H9 (cell line): ENCODE measurements at regions not wholly inside any gene's neighbourhood (a gene's known extent, or its start where the extent isn't known, plus 50 kb on each side); places are given as distances from the start of the nearest gene placed in this dataset.

Source experiments
- DNase-seq: peaks from one replicate; pipeline ENCODE4 v3.0.0-alpha.2; 2017
- H2AFZ ChIP-seq: one replicate; pipeline ENCODE4 v1.6.1; 2013; ENCODE audit warnings: mild to moderate bottlenecking, low read length, control low read depth, moderate library complexity
- H2AK5ac ChIP-seq: 2 replicates; pipeline ENCODE4 v1.6.1; 2013; ENCODE audit warnings: low read length, control low read depth, mixed read lengths; ENCODE audit not compliant: insufficient read length
- H2BK120ac ChIP-seq: one replicate; pipeline ENCODE4 v1.6.1; 2013; ENCODE audit warnings: low read depth, mild to moderate bottlenecking, low read length, control low read depth, inconsistent platforms; ENCODE audit not compliant: poor library complexity, severe bottlenecking
- H2BK12ac ChIP-seq: 2 replicates; pipeline ENCODE4 v1.6.1; 2013; ENCODE audit warnings: low read length, control low read depth, mixed read lengths, low read depth; ENCODE audit not compliant: insufficient read length
- H2BK15ac ChIP-seq: 2 replicates; pipeline ENCODE4 v1.6.1; 2013; ENCODE audit warnings: low read depth, low read length, control low read depth
- H2BK20ac ChIP-seq: one replicate; pipeline ENCODE4 v1.6.1; 2013; ENCODE audit warnings: low read depth, mild to moderate bottlenecking, low read length, control low read depth, inconsistent platforms; ENCODE audit not compliant: poor library complexity, severe bottlenecking
- H2BK5ac ChIP-seq: 2 replicates; pipeline ENCODE4 v1.6.1; 2013; ENCODE audit warnings: low read length, control low read depth, mixed read lengths; ENCODE audit not compliant: insufficient read length
- H3K14ac ChIP-seq: 2 replicates; pipeline ENCODE4 v1.6.1; 2013; ENCODE audit warnings: low read length, control low read depth; ENCODE audit not compliant: insufficient read depth
- H3K18ac ChIP-seq: 2 replicates; pipeline ENCODE4 v1.6.1; 2013; ENCODE audit warnings: low read depth, mild to moderate bottlenecking, mixed read lengths, low read length, control low read depth; ENCODE audit not compliant: insufficient read length
- H3K23ac ChIP-seq: 2 replicates; pipeline ENCODE4 v1.6.1; 2013; ENCODE audit warnings: low read length, control low read depth, mixed read lengths, low read depth; ENCODE audit not compliant: insufficient read length
- H3K23me2 ChIP-seq: 2 replicates; pipeline ENCODE4 v1.6.1; 2013; ENCODE audit warnings: low read depth, mild to moderate bottlenecking, mixed read lengths, low read length, control low read depth; ENCODE audit not compliant: insufficient read length, poor library complexity, severe bottlenecking
- H3K27ac ChIP-seq: 2 replicates; pipeline ENCODE4 v1.5.1; 2013; ENCODE audit warnings: low read length, control low read depth, mixed read lengths, low read depth; ENCODE audit not compliant: insufficient read length
- H3K27me3 ChIP-seq: 2 replicates; pipeline ENCODE4 v1.6.1; 2013; ENCODE audit warnings: low read length, control low read depth, inconsistent platforms; ENCODE audit not compliant: insufficient read depth
- H3K4ac ChIP-seq: 2 replicates; pipeline ENCODE4 v1.6.1; 2013; ENCODE audit warnings: low read depth, mild to moderate bottlenecking, control low read depth, inconsistent platforms, low read length, moderate library complexity
- H3K4me1 ChIP-seq: 2 replicates; pipeline ENCODE4 v1.6.1; 2013; ENCODE audit warnings: low read length, control low read depth, inconsistent platforms; ENCODE audit not compliant: insufficient read depth
- H3K4me2 ChIP-seq: 2 replicates; pipeline ENCODE4 v1.6.1; 2013; ENCODE audit warnings: low read length, control low read depth, mixed read lengths; ENCODE audit not compliant: insufficient read length, insufficient read depth
- H3K56ac ChIP-seq: 2 replicates; pipeline ENCODE4 v1.6.1; 2013; ENCODE audit warnings: low read depth, mild to moderate bottlenecking, mixed read lengths, low read length, control low read depth; ENCODE audit not compliant: insufficient read length
- H3K79me1 ChIP-seq: 2 replicates; pipeline ENCODE4 v1.6.1; 2013; ENCODE audit warnings: low read depth, mild to moderate bottlenecking, moderate library complexity, low read length, control low read depth, inconsistent platforms; ENCODE audit not compliant: insufficient read depth, poor library complexity, severe bottlenecking
- H3K79me2 ChIP-seq: 2 replicates; pipeline ENCODE4 v1.6.1; 2013; ENCODE audit warnings: low read length, control low read depth, inconsistent platforms; ENCODE audit not compliant: insufficient read depth
- H3K9ac ChIP-seq: 2 replicates; pipeline ENCODE4 v1.6.1; 2013; ENCODE audit warnings: low read length, control low read depth, mixed read lengths; ENCODE audit not compliant: insufficient read length; ENCODE audit errors: extremely low read depth
- H3K9me3 ChIP-seq: one replicate; pipeline ENCODE4 v1.6.1; 2013; ENCODE audit warnings: low read depth, low read length, inconsistent platforms; ENCODE audit not compliant: control insufficient read depth
- H3T11ph ChIP-seq: one replicate; pipeline ENCODE4 v1.6.1; 2013; ENCODE audit warnings: mild to moderate bottlenecking, low read length, control low read depth, inconsistent platforms
- H4K20me1 ChIP-seq: one replicate; pipeline ENCODE4 v1.6.1; 2013; ENCODE audit not compliant: control insufficient read depth, insufficient read length, insufficient read depth
- H4K5ac ChIP-seq: 2 replicates; pipeline ENCODE4 v1.6.1; 2013; ENCODE audit warnings: low read depth, mild to moderate bottlenecking, mixed read lengths, low read length, control low read depth; ENCODE audit not compliant: insufficient read length
- H4K8ac ChIP-seq: replicated peaks from 2 replicates; pipeline ENCODE4 v1.6.1; 2013; ENCODE audit warnings: low read length, control low read depth, mixed read lengths, low read depth; ENCODE audit not compliant: insufficient read length
- H4K91ac ChIP-seq: 2 replicates; pipeline ENCODE4 v1.6.1; 2013; ENCODE audit warnings: low read depth, mild to moderate bottlenecking, moderate library complexity, mixed read lengths, low read length, control low read depth; ENCODE audit not compliant: insufficient read length
- H3K27ac Mint-ChIP-seq, 3 experiments: 2 replicates in 2 of 3; 3 replicates in 1 of 3; pipeline ENCODE4 v1.8.0; 2020 to 2021; ENCODE audit warnings: mixed read lengths in 3 of 3, mild to moderate bottlenecking in 1 of 3, moderate library complexity in 1 of 3
- H3K27me3 Mint-ChIP-seq: 2 replicates; pipeline ENCODE4 v1.8.0; 2021; ENCODE audit warnings: low read depth, mild to moderate bottlenecking, moderate library complexity, mixed read lengths
- H3K36me3 Mint-ChIP-seq, 3 experiments: 2 replicates in 2 of 3; 3 replicates in 1 of 3; pipeline ENCODE4 v1.8.0; 2020 to 2021; ENCODE audit warnings: low read depth in 3 of 3, mixed read lengths in 3 of 3; ENCODE audit not compliant: insufficient read depth in 1 of 3
- H3K4me1 Mint-ChIP-seq, 2 experiments: 2 replicates each; pipeline ENCODE4 v1.8.0; 2020; ENCODE audit warnings: mixed read lengths in 2 of 2
- H3K4me3 Mint-ChIP-seq, 2 experiments: 2 replicates in 1 of 2; 3 replicates in 1 of 2; pipeline ENCODE4 v1.8.0; 2020 to 2021; ENCODE audit warnings: mild to moderate bottlenecking in 2 of 2, mixed read lengths in 2 of 2, moderate library complexity in 1 of 2
- H3K9me3 Mint-ChIP-seq, 2 experiments: 2 replicates in 1 of 2; 3 replicates in 1 of 2; pipeline ENCODE4 v1.8.0; 2020; ENCODE audit warnings: mild to moderate bottlenecking in 2 of 2, mixed read lengths in 2 of 2, moderate library complexity in 1 of 2
- WGBS: extraction: QIAGEN DNeasy Blood & Tissue Kit; methylation state at CpG from one replicate; pipeline ENCODE4 v1.1.7; 2013; ENCODE audit warnings: missing lambda C conversion rate, low lambda C conversion rate, mixed read lengths; ENCODE audit not compliant: insufficient read length; ENCODE audit errors: extremely low coverage; 5-methylcytosine and 5-hydroxymethylcytosine counted together
- TF ChIP-seq, protein P1 (sequence below): fragments of 200-600 bp; sonication (generic); conservative IDR thresholded peaks from 3 replicates; pipeline ENCODE4 v1.8.0; 2021; ENCODE audit warnings: antibody characterized with exemption, mild to moderate bottlenecking

DNA sequence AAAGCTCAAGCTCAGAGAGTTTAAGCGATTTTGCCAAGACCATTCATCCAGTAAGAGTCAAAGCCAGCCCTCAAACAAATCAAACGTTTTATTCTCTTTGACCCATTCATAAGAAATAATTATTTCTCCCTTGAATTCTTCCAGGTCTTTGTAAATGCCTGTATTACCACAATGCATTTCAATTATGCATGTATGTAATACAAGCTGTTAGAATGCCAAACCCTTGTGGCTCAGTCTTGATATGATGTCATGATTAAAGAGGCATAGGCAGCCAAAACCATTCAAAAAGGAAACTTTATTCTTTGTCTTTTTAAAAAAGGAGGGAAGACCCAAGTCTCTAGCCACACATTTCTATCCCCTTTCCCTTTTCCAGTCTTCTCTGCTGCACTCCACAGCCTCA, 56.5 kb upstream of the PGM2 start:
- H3K23me2 ChIP-seq = no peaks in the 10 kb centered on the region
- H4K20me1 ChIP-seq = no peaks in the 10 kb centered on the region
- no peak overlapping the region for H4K91ac ChIP-seq
- H3K4ac ChIP-seq = no peak overlapping the region
- WGBS = no CpG with 5 or more reads among the region's 2 CpGs
- no peak overlapping the region for H4K5ac ChIP-seq
- no peak overlapping the region for H3K18ac ChIP-seq
- no peak overlapping the region for H2BK120ac ChIP-seq
- peaks cover 3% of the 10 kb centered on the region for H3K27me3 Mint-ChIP-seq
- no peak overlapping the region for H2BK20ac ChIP-seq
- no peak overlapping the region for H3K27ac ChIP-seq
- H3K4me3 Mint-ChIP-seq = no peak overlapping the region
- H3K23ac ChIP-seq = no peak overlapping the region
- H3K4me1 ChIP-seq = no peaks in the 10 kb centered on the region; the same call in 1 of the 2 replicates
- H3K9me3 ChIP-seq = no peaks in the 10 kb centered on the region
- H2AK5ac ChIP-seq = no peak overlapping the region
- peaks cover 2 to 12% of the 10 kb centered on the region in 2 experiments; a peak in 2 of 4 replicates for H3K4me1 Mint-ChIP-seq
- no peaks in the 10 kb centered on the region for H3K27me3 ChIP-seq
- DNase-seq = no peak
- H3K9ac ChIP-seq = no peak overlapping the region
- no peak overlapping the region for H2BK12ac ChIP-seq
- H3K14ac ChIP-seq = no peak overlapping the region
- H3T11ph ChIP-seq = no peak overlapping the region
- no peak overlapping the region for H2AFZ ChIP-seq
- H3K36me3 Mint-ChIP-seq = no peaks in the 10 kb centered on the region; a peak in 1 of 7 replicates
- no peaks in the 10 kb centered on the region for H3K79me1 ChIP-seq
- no peak overlapping the region for H3K27ac Mint-ChIP-seq
- H2BK5ac ChIP-seq = no peak overlapping the region
- no peak overlapping the region for H3K56ac ChIP-seq
- H3K9me3 Mint-ChIP-seq = no peaks in the 10 kb centered on the region
- H2BK15ac ChIP-seq = no peak overlapping the region
- H3K4me2 ChIP-seq = no peak overlapping the region
- no peak overlapping the region for H4K8ac ChIP-seq
- no peaks in the 10 kb centered on the region for H3K79me2 ChIP-seq
- TF ChIP-seq, protein P1, sequence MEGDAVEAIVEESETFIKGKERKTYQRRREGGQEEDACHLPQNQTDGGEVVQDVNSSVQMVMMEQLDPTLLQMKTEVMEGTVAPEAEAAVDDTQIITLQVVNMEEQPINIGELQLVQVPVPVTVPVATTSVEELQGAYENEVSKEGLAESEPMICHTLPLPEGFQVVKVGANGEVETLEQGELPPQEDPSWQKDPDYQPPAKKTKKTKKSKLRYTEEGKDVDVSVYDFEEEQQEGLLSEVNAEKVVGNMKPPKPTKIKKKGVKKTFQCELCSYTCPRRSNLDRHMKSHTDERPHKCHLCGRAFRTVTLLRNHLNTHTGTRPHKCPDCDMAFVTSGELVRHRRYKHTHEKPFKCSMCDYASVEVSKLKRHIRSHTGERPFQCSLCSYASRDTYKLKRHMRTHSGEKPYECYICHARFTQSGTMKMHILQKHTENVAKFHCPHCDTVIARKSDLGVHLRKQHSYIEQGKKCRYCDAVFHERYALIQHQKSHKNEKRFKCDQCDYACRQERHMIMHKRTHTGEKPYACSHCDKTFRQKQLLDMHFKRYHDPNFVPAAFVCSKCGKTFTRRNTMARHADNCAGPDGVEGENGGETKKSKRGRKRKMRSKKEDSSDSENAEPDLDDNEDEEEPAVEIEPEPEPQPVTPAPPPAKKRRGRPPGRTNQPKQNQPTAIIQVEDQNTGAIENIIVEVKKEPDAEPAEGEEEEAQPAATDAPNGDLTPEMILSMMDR = no peak
